ENCODE measurements at regions not wholly inside any gene's neighbourhood (a gene's known extent, or its start where the extent isn't known, plus 50 kb on each side); places are given as distances from the start of the nearest gene placed in this dataset.

GRCh38 chr5:17819783-17820182 lies 185.5 kb downstream of the TAF11L14 start:
- Histone ChIP-seq H3K4me2 (ENCODE audit: control insufficient read depth, extremely low read depth, insufficient read depth, low read depth, low read length) (no peak overlapping the region), H3K9me3 (ENCODE audit: control insufficient read depth, low read depth, low read length) (no peaks in the 10 kb centered on the region), H3K27ac (ENCODE audit: control insufficient read depth, insufficient read depth, low read length) (no peak overlapping the region), H3K9me1 (ENCODE audit: control insufficient read depth, extremely low read depth, insufficient read depth, low read length) (no peaks in the 10 kb centered on the region), H4K20me1 (ENCODE audit: control insufficient read depth, extremely low read depth, insufficient read depth, low read length) (no peaks in the 10 kb centered on the region), H3K4me1 (ENCODE audit: control insufficient read depth, extremely low read depth, insufficient read depth, low read length) (no peaks in the 10 kb centered on the region), H2AFZ (ENCODE audit: control insufficient read depth, low read length) (no peak overlapping the region), H3K36me3 (ENCODE audit: control insufficient read depth in 2 of 2, extremely low read depth in 1 of 2, insufficient read depth in 2 of 2, low read length in 2 of 2) (no peaks in the 10 kb centered on the region), H3K4me3 (ENCODE audit: control insufficient read depth in 2 of 3, extremely low read depth in 1 of 3, insufficient read depth in 2 of 3, low read depth in 1 of 3, low read length in 3 of 3) (no peak overlapping the region), H3K9ac (ENCODE audit: control insufficient read depth, extremely low read depth, insufficient read depth, low read length) (no peak overlapping the region), H3K79me2 (ENCODE audit: control insufficient read depth, insufficient read depth, low read length) (no peaks in the 10 kb centered on the region), H3K27me3 (ENCODE audit: control insufficient read depth, extremely low read depth, insufficient read depth, low read length) (no peaks in the 10 kb centered on the region)
- DNase-seq (ENCODE audit: low read depth, low spot score) (no peak), FAIRE-seq (no peak)
- dilution Hi-C loops (cut with MboI; ENCODE audit: extremely low pct_ligation_motif_present, low sequenced_read_pairs) = no loop called here
- TF ChIP-seq, protein P1, sequence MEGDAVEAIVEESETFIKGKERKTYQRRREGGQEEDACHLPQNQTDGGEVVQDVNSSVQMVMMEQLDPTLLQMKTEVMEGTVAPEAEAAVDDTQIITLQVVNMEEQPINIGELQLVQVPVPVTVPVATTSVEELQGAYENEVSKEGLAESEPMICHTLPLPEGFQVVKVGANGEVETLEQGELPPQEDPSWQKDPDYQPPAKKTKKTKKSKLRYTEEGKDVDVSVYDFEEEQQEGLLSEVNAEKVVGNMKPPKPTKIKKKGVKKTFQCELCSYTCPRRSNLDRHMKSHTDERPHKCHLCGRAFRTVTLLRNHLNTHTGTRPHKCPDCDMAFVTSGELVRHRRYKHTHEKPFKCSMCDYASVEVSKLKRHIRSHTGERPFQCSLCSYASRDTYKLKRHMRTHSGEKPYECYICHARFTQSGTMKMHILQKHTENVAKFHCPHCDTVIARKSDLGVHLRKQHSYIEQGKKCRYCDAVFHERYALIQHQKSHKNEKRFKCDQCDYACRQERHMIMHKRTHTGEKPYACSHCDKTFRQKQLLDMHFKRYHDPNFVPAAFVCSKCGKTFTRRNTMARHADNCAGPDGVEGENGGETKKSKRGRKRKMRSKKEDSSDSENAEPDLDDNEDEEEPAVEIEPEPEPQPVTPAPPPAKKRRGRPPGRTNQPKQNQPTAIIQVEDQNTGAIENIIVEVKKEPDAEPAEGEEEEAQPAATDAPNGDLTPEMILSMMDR (optimal IDR thresholded peaks at IDR 0.05 in 1 of 3, IDR thresholded peaks at IDR 0.05 in 1 of 3, conservative IDR thresholded peaks at IDR 0.05 in 1 of 3; ENCODE audit: extremely low read depth in 1 of 3, insufficient read depth in 2 of 3, low read length in 3 of 3) = no peak

GRCh38 chr5:17828681-17829080 lies 194.4 kb downstream of the TAF11L14 start:
- Histone ChIP-seq H3K27ac (ENCODE audit: control insufficient read depth, insufficient read depth, low read length) (no peak overlapping the region), H3K9me3 (ENCODE audit: control insufficient read depth, low read depth, low read length) (no peaks in the 10 kb centered on the region), H3K79me2 (ENCODE audit: control insufficient read depth, insufficient read depth, low read length) (no peaks in the 10 kb centered on the region), H4K20me1 (ENCODE audit: control insufficient read depth, extremely low read depth, insufficient read depth, low read length) (no peaks in the 10 kb centered on the region), H3K36me3 (ENCODE audit: control insufficient read depth in 2 of 2, extremely low read depth in 1 of 2, insufficient read depth in 2 of 2, low read length in 2 of 2) (no peaks in the 10 kb centered on the region), H3K4me2 (ENCODE audit: control insufficient read depth, extremely low read depth, insufficient read depth, low read depth, low read length) (no peak overlapping the region), H2AFZ (ENCODE audit: control insufficient read depth, low read length) (peak overlapping the region; percentile 49), H3K27me3 (ENCODE audit: control insufficient read depth, extremely low read depth, insufficient read depth, low read length) (no peaks in the 10 kb centered on the region), H3K9me1 (ENCODE audit: control insufficient read depth, extremely low read depth, insufficient read depth, low read length) (no peaks in the 10 kb centered on the region), H3K9ac (ENCODE audit: control insufficient read depth, extremely low read depth, insufficient read depth, low read length) (no peak overlapping the region), H3K4me1 (ENCODE audit: control insufficient read depth, extremely low read depth, insufficient read depth, low read length) (no peaks in the 10 kb centered on the region), H3K4me3 (ENCODE audit: control insufficient read depth in 2 of 3, extremely low read depth in 1 of 3, insufficient read depth in 2 of 3, low read depth in 1 of 3, low read length in 3 of 3) (no peak overlapping the region)
- DNase-seq (ENCODE audit: low read depth, low spot score) (no peak), FAIRE-seq (no peak)
- no peak for TF ChIP-seq EZH2 (IDR thresholded peaks at IDR 0.05; ENCODE audit: low read length)
- TF ChIP-seq, protein P1 (optimal IDR thresholded peaks at IDR 0.05 in 1 of 3, IDR thresholded peaks at IDR 0.05 in 1 of 3, conservative IDR thresholded peaks at IDR 0.05 in 1 of 3; ENCODE audit: extremely low read depth in 1 of 3, insufficient read depth in 2 of 3, low read length in 3 of 3) = no peak
- dilution Hi-C loops (cut with MboI; ENCODE audit: extremely low pct_ligation_motif_present, low sequenced_read_pairs) = no loop called here
